K562 (cell line): ENCODE measurements at regions not wholly inside any gene's neighbourhood (a gene's known extent, or its start where the extent isn't known, plus 50 kb on each side); places are given as distances from the start of the nearest gene placed in this dataset. TPM values are rescaled to one million over a fixed set of nuclear protein-coding genes. Genes with fewer than 3 reads are reported as not detected.

Experiments used
- microRNA-seq: library from miRNA; unstranded; fragments of <30 nt; microRNA quantifications from one replicate; pipeline ENCODE4, GENCODE V29; 2018; ENCODE audit warnings: borderline microRNAs expressed
- small RNA-seq: library from RNA; depleted of rRNA; stranded (forward); fragments of <200 nt; gene quantifications from one replicate; pipeline ENCODE3, GENCODE V24; 2014

Small RNA genes lying in the stretch of these regions (microRNA-seq; reads per million reads assigned to microRNA genes)
- not detected for gene MIR4418

Small RNA genes lying in the stretch of these regions (small RNA-seq; reads per million reads assigned to genes)
- gene MIR4418 = not detected
